WTC11 (cell line): ENCODE measurements at regions not wholly inside any gene's neighbourhood (a gene's known extent, or its start where the extent isn't known, plus 50 kb on each side); places are given as distances from the start of the nearest gene placed in this dataset.

Experiments
- EMX1 ChIP-seq: fragments of 250-450 bp; sonication (Bioruptor Pico); IDR thresholded peaks from 2 replicates; pipeline ENCODE4 v1.8.0; 2021; ENCODE audit warnings: mild to moderate bottlenecking
- FOXK1 ChIP-seq: sonication (generic); formaldehyde crosslinking; IDR thresholded peaks from 2 replicates; pipeline ENCODE4 v1.8.0; 2022; ENCODE audit warnings: mild to moderate bottlenecking, moderate library complexity, missing genetic modification reagents

GRCh38 chr14:45558183-45558582 is 305.2 kb upstream of the MIS18BP1 start:
- no peak for TF ChIP-seq EMX1
- no peak for TF ChIP-seq FOXK1
